AG09309 (cell line): ENCODE measurements at regions not wholly inside any gene's neighbourhood (a gene's known extent, or its start where the extent isn't known, plus 50 kb on each side); places are given as distances from the start of the nearest gene placed in this dataset.
"Not testable (repeated sequence)": the region's sequence is repeated elsewhere in the genome, so short reads cannot be mapped to it uniquely, and the experiment has no call there.

Experiments
- DNase-seq: peaks from one replicate; pipeline ENCODE4 v3.0.0-alpha.2; 2010; ENCODE audit warnings: low read depth
- H3K4me3 ChIP-seq: 2 replicates; pipeline ENCODE4 v1.5.1; 2011; ENCODE audit warnings: mild to moderate bottlenecking, low read depth, low read length, moderate library complexity; ENCODE audit not compliant: control insufficient read depth
- TF ChIP-seq, protein P1 (sequence below): IDR thresholded peaks from 2 replicates; pipeline ENCODE4 v1.5.1; 2011; ENCODE audit warnings: mild to moderate bottlenecking, low read depth, low read length, inconsistent platforms; ENCODE audit not compliant: insufficient read depth, control insufficient read depth; ENCODE audit errors: missing control alignments

GRCh38 chr10:23540401-23541030, 101.6 kb downstream of the OTUD1 start:
- no peak for DNase-seq
- no peak overlapping the region for H3K4me3 ChIP-seq
- TF ChIP-seq, protein P1, sequence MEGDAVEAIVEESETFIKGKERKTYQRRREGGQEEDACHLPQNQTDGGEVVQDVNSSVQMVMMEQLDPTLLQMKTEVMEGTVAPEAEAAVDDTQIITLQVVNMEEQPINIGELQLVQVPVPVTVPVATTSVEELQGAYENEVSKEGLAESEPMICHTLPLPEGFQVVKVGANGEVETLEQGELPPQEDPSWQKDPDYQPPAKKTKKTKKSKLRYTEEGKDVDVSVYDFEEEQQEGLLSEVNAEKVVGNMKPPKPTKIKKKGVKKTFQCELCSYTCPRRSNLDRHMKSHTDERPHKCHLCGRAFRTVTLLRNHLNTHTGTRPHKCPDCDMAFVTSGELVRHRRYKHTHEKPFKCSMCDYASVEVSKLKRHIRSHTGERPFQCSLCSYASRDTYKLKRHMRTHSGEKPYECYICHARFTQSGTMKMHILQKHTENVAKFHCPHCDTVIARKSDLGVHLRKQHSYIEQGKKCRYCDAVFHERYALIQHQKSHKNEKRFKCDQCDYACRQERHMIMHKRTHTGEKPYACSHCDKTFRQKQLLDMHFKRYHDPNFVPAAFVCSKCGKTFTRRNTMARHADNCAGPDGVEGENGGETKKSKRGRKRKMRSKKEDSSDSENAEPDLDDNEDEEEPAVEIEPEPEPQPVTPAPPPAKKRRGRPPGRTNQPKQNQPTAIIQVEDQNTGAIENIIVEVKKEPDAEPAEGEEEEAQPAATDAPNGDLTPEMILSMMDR = no peak

DNA sequence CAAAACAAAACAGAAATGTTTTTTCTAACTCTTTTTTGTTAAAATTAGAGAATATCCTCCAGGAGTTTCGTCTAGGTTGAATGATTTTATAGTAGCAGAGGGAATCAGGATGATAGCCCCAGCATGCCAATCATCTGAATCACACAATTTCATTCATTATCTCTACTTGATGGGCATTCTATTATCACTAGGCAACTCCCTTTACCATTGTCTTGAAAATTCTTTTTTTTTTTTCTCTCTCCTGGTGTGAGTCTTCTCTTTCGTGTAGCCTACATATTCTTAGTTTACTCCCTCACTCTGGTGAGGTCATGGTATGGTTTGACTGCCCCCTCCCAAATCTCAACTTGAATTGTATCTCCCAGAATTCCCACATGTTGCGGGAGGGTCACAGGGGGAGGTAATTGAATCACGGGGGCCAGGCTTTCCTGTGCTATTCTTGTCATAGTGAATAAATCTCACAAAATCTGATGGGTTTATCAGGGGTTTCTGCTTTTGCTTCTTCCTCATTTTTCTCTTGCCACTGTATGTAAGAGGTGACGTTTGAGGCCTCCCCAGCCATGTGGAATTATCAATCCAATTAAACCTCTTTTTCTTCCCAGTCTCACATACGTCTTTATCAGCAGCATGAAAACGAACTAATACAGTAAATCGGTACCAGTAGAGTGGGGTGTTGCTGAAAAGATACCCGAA, 105.0 kb downstream of the OTUD1 start:
- DNase-seq = no peak
- TF ChIP-seq, protein P1 = no peak
- H3K4me3 ChIP-seq = no peak overlapping the region

- not testable (repeated sequence) for H3K4me3 ChIP-seq
These were observed 107.0 kb downstream of the OTUD1 start for GRCh38 chr10:23545866-23546265.

GRCh38 chr10:23556727-23557440, 118.0 kb downstream of the OTUD1 start:
- peak; percentile 14 for DNase-seq
- TF ChIP-seq, protein P1 = no peak
- H3K4me3 ChIP-seq = no peak overlapping the region

More at GRCh38 chr10:23545866-23546265, 107.0 kb downstream of the OTUD1 start:
- DNase-seq = not testable (repeated sequence)

DNA sequence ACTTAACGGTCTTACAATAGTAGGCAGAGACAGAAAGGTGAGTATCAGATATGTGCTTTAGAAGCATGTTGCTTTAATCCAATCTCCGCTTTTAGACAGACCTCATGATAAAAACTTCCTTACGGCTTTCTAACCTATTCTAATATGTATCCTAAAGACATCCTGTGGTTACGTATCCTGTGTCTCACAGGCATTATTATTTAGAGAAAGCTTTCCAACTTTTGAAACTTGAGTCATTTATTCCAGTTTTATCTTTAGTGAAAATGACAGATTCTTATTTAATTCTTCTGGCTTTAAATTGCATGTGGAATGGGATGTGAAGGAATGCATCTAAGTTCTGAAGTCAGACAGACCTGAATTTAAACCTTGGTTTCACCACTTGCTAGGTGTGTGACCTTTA, 118.9 kb downstream of the OTUD1 start:
- no peak overlapping the region for H3K4me3 ChIP-seq
- DNase-seq = no peak
- TF ChIP-seq, protein P1 = no peak

- TF ChIP-seq, protein P1 = no peak
- DNase-seq = no peak
- no peak overlapping the region for H3K4me3 ChIP-seq
These were observed 119.5 kb downstream of the OTUD1 start for GRCh38 chr10:23558361-23558799.

DNA sequence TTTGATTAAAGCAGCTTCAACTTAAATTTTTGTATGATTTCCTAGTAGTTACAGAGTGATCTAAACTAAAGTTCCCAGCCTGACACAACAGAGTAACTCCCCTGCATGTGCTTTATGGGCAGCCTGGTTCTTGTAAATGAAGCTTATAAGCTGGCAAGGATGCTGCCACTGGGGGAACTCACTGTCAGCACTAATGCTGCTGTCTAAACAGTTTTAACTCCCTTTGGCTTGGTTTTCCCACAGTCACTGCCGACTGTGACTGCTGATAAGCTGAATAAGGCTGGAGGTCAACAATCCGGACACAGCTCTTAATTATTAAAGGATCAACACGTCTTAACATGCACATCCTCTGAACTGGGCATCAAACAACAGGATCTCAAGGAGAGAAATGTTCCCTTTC, 130.1 kb downstream of the OTUD1 start:
- no peak for DNase-seq
- TF ChIP-seq, protein P1 = no peak
- H3K4me3 ChIP-seq = no peak overlapping the region
